ENCODE measurements at regions not wholly inside any gene's neighbourhood (a gene's known extent, or its start where the extent isn't known, plus 50 kb on each side); places are given as distances from the start of the nearest gene placed in this dataset.
"Not testable (repeated sequence)": the region's sequence is repeated elsewhere in the genome, so short reads cannot be mapped to it uniquely, and the experiment has no call there.

- not testable (repeated sequence) for TF ChIP-seq CTCF (conservative IDR thresholded peaks at IDR 0.05 in 1 of 2, IDR thresholded peaks at IDR 0.05 in 1 of 2; ENCODE audit: extremely low read depth in 1 of 2, insufficient read depth in 1 of 2, low read depth in 1 of 2, low read length in 2 of 2); EZH2 (IDR thresholded peaks at IDR 0.05; ENCODE audit: borderline replicate concordance, low read length)
These were observed 643.6 kb downstream of the NR2F1-AS1 start for GRCh38 chr5:92937396-92937795.
